ENCODE measurements at regions not wholly inside any gene's neighbourhood (a gene's known extent, or its start where the extent isn't known, plus 50 kb on each side); places are given as distances from the start of the nearest gene placed in this dataset.

GRCh38 chr5:173495225-173495904 is 121.1 kb downstream of the BOD1 start:
- DNase-seq (ENCODE audit: low spot score): no peak

GRCh38 chr5:173494446-173494845 is 122.0 kb downstream of the BOD1 start:
- no peak for DNase-seq (ENCODE audit: low spot score)

GRCh38 chr5:173493846-173494245 is 122.6 kb downstream of the BOD1 start:
- no peak for DNase-seq (ENCODE audit: low spot score)

- no peak for DNase-seq (ENCODE audit: low spot score)
These were observed 123.4 kb downstream of the BOD1 start for GRCh38 chr5:173493040-173493439.

- DNase-seq (ENCODE audit: low spot score): no peak
These were observed 125.8 kb downstream of the BOD1 start for GRCh38 chr5:173490681-173491080.

GRCh38 chr5:173488144-173488543 is 128.3 kb downstream of the BOD1 start:
- DNase-seq (ENCODE audit: low spot score): no peak

GRCh38 chr5:173487300-173487699 is 129.2 kb downstream of the BOD1 start:
- DNase-seq (ENCODE audit: low spot score): no peak

- no peak for DNase-seq (ENCODE audit: low spot score)
These were observed 129.9 kb downstream of the BOD1 start for GRCh38 chr5:173486355-173487225.

- no peak for DNase-seq (ENCODE audit: low spot score)
These were observed 131.9 kb downstream of the BOD1 start for GRCh38 chr5:173484569-173484968.

GRCh38 chr5:173483599-173483998 is 132.9 kb downstream of the BOD1 start:
- DNase-seq (ENCODE audit: low spot score): peak; percentile 45

GRCh38 chr5:173483160-173483559 is 133.3 kb downstream of the BOD1 start:
- DNase-seq (ENCODE audit: low spot score): no peak

GRCh38 chr5:173481821-173482220 is 134.6 kb downstream of the BOD1 start:
- no peak for DNase-seq (ENCODE audit: low spot score)

- no peak for DNase-seq (ENCODE audit: low spot score)
These were observed 135.6 kb downstream of the BOD1 start for GRCh38 chr5:173480896-173481295.

- no peak for DNase-seq (ENCODE audit: low spot score)
These were observed 136.7 kb downstream of the BOD1 start for GRCh38 chr5:173479711-173480110.

GRCh38 chr5:173477345-173478040 is 139.0 kb downstream of the BOD1 start:
- DNase-seq (ENCODE audit: low spot score): no peak

- no peak for DNase-seq (ENCODE audit: low spot score)
These were observed 140.7 kb downstream of the BOD1 start for GRCh38 chr5:173475780-173476179.

- DNase-seq (ENCODE audit: low spot score): no peak
These were observed 141.6 kb downstream of the BOD1 start for GRCh38 chr5:173474881-173475287.

GRCh38 chr5:173473288-173473687 is 143.2 kb downstream of the BOD1 start:
- no peak for DNase-seq (ENCODE audit: low spot score)

GRCh38 chr5:173472784-173473278 is 143.6 kb downstream of the BOD1 start:
- DNase-seq (ENCODE audit: low spot score): no peak

GRCh38 chr5:173472164-173472563 is 143.9 kb upstream of the STC2 start:
- peak; percentile 87 for DNase-seq (ENCODE audit: low spot score)

GRCh38 chr5:173468821-173469251 is 140.6 kb upstream of the STC2 start:
- DNase-seq (ENCODE audit: low spot score): no peak

- no peak for DNase-seq (ENCODE audit: low spot score)
These were observed 138.0 kb upstream of the STC2 start for GRCh38 chr5:173466227-173466626.

- DNase-seq (ENCODE audit: low spot score): no peak
These were observed 136.6 kb upstream of the STC2 start for GRCh38 chr5:173464813-173465212.

All from SW480 (cell line).